ENCODE measurements at regions not wholly inside any gene's neighbourhood (a gene's known extent, or its start where the extent isn't known, plus 50 kb on each side); places are given as distances from the start of the nearest gene placed in this dataset.

GRCh38 chr9:7382304-7382703, 417.3 kb downstream of the DMAC1 start:
- H3K79me2 ChIP-seq (ENCODE audit: control insufficient read depth, insufficient read depth, low read length), result no peaks in the 10 kb centered on the region
- no peaks in the 10 kb centered on the region for H4K20me1 ChIP-seq (ENCODE audit: control insufficient read depth, extremely low read depth, insufficient read depth, low read length)
- no peak overlapping the region for H3K4me3 ChIP-seq (replicated peaks in 1 of 4; ENCODE audit: control extremely low read depth in 1 of 4, insufficient read depth in 1 of 4, low read depth in 3 of 4, low read length in 4 of 4)
- no peak for DNase-seq (ENCODE audit: low read depth in 2 of 2)
- H3K27me3 ChIP-seq (ENCODE audit: control insufficient read depth, insufficient read depth, low read length), result no peaks in the 10 kb centered on the region
- no peak overlapping the region for H2AFZ ChIP-seq (ENCODE audit: low read length)
- no peak overlapping the region for H3K9ac ChIP-seq (ENCODE audit: insufficient read depth, low read length)
- H3K4me2 ChIP-seq (ENCODE audit: extremely low read depth, insufficient read depth, low read length), result no peak overlapping the region
- H3K9me3 ChIP-seq (ENCODE audit: control insufficient read depth, insufficient read depth, low read depth, low read length), result no peaks in the 10 kb centered on the region
- no peak overlapping the region for H3K27ac ChIP-seq (ENCODE audit: insufficient read depth, low read length)
- no peaks in the 10 kb centered on the region for H3K36me3 ChIP-seq (ENCODE audit: control insufficient read depth, insufficient read depth, low read length)
- H3K4me1 ChIP-seq (ENCODE audit: control insufficient read depth, extremely low read depth, insufficient read depth, low read length), result no peaks in the 10 kb centered on the region
- no peak for TF ChIP-seq EZH2 (IDR thresholded peaks at IDR 0.05; ENCODE audit: low read length, missing control alignments)
- TF ChIP-seq CTCF (conservative IDR thresholded peaks at IDR 0.05 in 1 of 2, IDR thresholded peaks at IDR 0.05 in 1 of 2; ENCODE audit: low read depth in 1 of 2, low read length in 2 of 2), result no peak

GRCh38 chr9:7377489-7377888, 422.1 kb downstream of the DMAC1 start:
- TF ChIP-seq EZH2 (IDR thresholded peaks at IDR 0.05; ENCODE audit: low read length, missing control alignments) (no peak), CTCF (conservative IDR thresholded peaks at IDR 0.05 in 1 of 2, IDR thresholded peaks at IDR 0.05 in 1 of 2; ENCODE audit: low read depth in 1 of 2, low read length in 2 of 2) (no peak)
- DNase-seq (ENCODE audit: low read depth in 2 of 2), result no peak

GRCh38 chr9:7376833-7377232, 422.7 kb downstream of the DMAC1 start:
- Histone ChIP-seq H3K9ac (ENCODE audit: insufficient read depth, low read length) (no peak overlapping the region), H3K4me2 (ENCODE audit: extremely low read depth, insufficient read depth, low read length) (no peak overlapping the region), H3K9me3 (ENCODE audit: control insufficient read depth, insufficient read depth, low read depth, low read length) (no peaks in the 10 kb centered on the region), H4K20me1 (ENCODE audit: control insufficient read depth, extremely low read depth, insufficient read depth, low read length) (no peaks in the 10 kb centered on the region), H3K4me1 (ENCODE audit: control insufficient read depth, extremely low read depth, insufficient read depth, low read length) (no peaks in the 10 kb centered on the region), H3K36me3 (ENCODE audit: control insufficient read depth, insufficient read depth, low read length) (no peaks in the 10 kb centered on the region), H3K4me3 (replicated peaks in 1 of 4; ENCODE audit: control extremely low read depth in 1 of 4, insufficient read depth in 1 of 4, low read depth in 3 of 4, low read length in 4 of 4) (no peak overlapping the region), H3K27ac (ENCODE audit: insufficient read depth, low read length) (no peak overlapping the region), H2AFZ (ENCODE audit: low read length) (no peak overlapping the region), H3K79me2 (ENCODE audit: control insufficient read depth, insufficient read depth, low read length) (no peaks in the 10 kb centered on the region), H3K27me3 (ENCODE audit: control insufficient read depth, insufficient read depth, low read length) (no peaks in the 10 kb centered on the region)
- DNase-seq (ENCODE audit: low read depth in 2 of 2), result peak in 1 of 2 donors; percentile 68
- TF ChIP-seq CTCF (conservative IDR thresholded peaks at IDR 0.05 in 1 of 2, IDR thresholded peaks at IDR 0.05 in 1 of 2; ENCODE audit: low read depth in 1 of 2, low read length in 2 of 2) (no peak), EZH2 (IDR thresholded peaks at IDR 0.05; ENCODE audit: low read length, missing control alignments) (no peak)

More at GRCh38 chr9:7377489-7377888, 422.1 kb downstream of the DMAC1 start:
- Histone ChIP-seq H2AFZ (ENCODE audit: low read length) (no peak overlapping the region), H3K27me3 (ENCODE audit: control insufficient read depth, insufficient read depth, low read length) (no peaks in the 10 kb centered on the region), H3K36me3 (ENCODE audit: control insufficient read depth, insufficient read depth, low read length) (no peaks in the 10 kb centered on the region), H3K4me1 (ENCODE audit: control insufficient read depth, extremely low read depth, insufficient read depth, low read length) (no peaks in the 10 kb centered on the region), H3K4me2 (ENCODE audit: extremely low read depth, insufficient read depth, low read length) (no peak overlapping the region), H3K4me3 (replicated peaks in 1 of 4; ENCODE audit: control extremely low read depth in 1 of 4, insufficient read depth in 1 of 4, low read depth in 3 of 4, low read length in 4 of 4) (no peak overlapping the region), H3K9me3 (ENCODE audit: control insufficient read depth, insufficient read depth, low read depth, low read length) (no peaks in the 10 kb centered on the region), H3K27ac (ENCODE audit: insufficient read depth, low read length) (no peak overlapping the region), H3K79me2 (ENCODE audit: control insufficient read depth, insufficient read depth, low read length) (no peaks in the 10 kb centered on the region), H4K20me1 (ENCODE audit: control insufficient read depth, extremely low read depth, insufficient read depth, low read length) (no peaks in the 10 kb centered on the region), H3K9ac (ENCODE audit: insufficient read depth, low read length) (no peak overlapping the region)

Data from fibroblast of lung (primary cell).